Mesendoderm (in vitro differentiated cells): ENCODE measurements at regions not wholly inside any gene's neighbourhood (a gene's known extent, or its start where the extent isn't known, plus 50 kb on each side); places are given as distances from the start of the nearest gene placed in this dataset.

Source experiments
- DNase-seq: peaks from one replicate; pipeline ENCODE4 v3.0.0; 2013
- H2AK5ac ChIP-seq: 2 replicates; pipeline ENCODE4 v1.6.1; 2013; ENCODE audit warnings: low read length, inconsistent platforms
- H2BK120ac ChIP-seq: 2 replicates; pipeline ENCODE4 v1.6.1; 2013; ENCODE audit warnings: low read depth, mild to moderate bottlenecking, low read length, moderate library complexity, mixed read lengths
- H2BK15ac ChIP-seq: replicated peaks from 2 replicates; pipeline ENCODE4 v1.6.1; 2013; ENCODE audit warnings: low read depth, mild to moderate bottlenecking, moderate library complexity
- H2BK5ac ChIP-seq: 2 replicates; pipeline ENCODE4 v1.6.1; 2013; ENCODE audit warnings: low read length, inconsistent platforms
- H3K18ac ChIP-seq: 2 replicates; pipeline ENCODE4 v1.6.1; 2013; ENCODE audit warnings: mild to moderate bottlenecking, low read length, mixed read lengths
- H3K23ac ChIP-seq: one replicate; pipeline ENCODE4 v1.6.1; 2013; ENCODE audit warnings: low read length
- H3K27ac ChIP-seq: 2 replicates; pipeline ENCODE4 v1.5.1; 2013; ENCODE audit warnings: low read depth, mild to moderate bottlenecking, inconsistent platforms, low read length, moderate library complexity
- H3K27me3 ChIP-seq: 2 replicates; pipeline ENCODE4 v1.6.1; 2013; ENCODE audit warnings: low read length, control low read depth, mild to moderate bottlenecking, inconsistent platforms; ENCODE audit not compliant: insufficient read depth, poor library complexity
- H3K36me3 ChIP-seq: 2 replicates; pipeline ENCODE4 v1.6.1; 2013; ENCODE audit warnings: low read length, inconsistent platforms; ENCODE audit not compliant: control insufficient read depth, insufficient read depth
- H3K4ac ChIP-seq: one replicate; pipeline ENCODE4 v1.6.1; 2013; ENCODE audit warnings: low read depth, mild to moderate bottlenecking, low read length, moderate library complexity
- H3K4me1 ChIP-seq: 2 replicates; pipeline ENCODE4 v1.6.1; 2013; ENCODE audit warnings: low read depth, low read length, inconsistent platforms; ENCODE audit not compliant: control insufficient read depth
- H3K4me2 ChIP-seq: 2 replicates; pipeline ENCODE4 v1.6.1; 2013; ENCODE audit warnings: low read length
- H3K4me3 ChIP-seq: 2 replicates; pipeline ENCODE4 v1.5.1; 2013; ENCODE audit warnings: mild to moderate bottlenecking, low read length
- H3K56ac ChIP-seq: one replicate; pipeline ENCODE4 v1.6.1; 2013; ENCODE audit warnings: low read length
- H3K79me1 ChIP-seq: 2 replicates; pipeline ENCODE4 v1.6.1; 2013; ENCODE audit warnings: low read length, inconsistent platforms
- H3K79me2 ChIP-seq: 2 replicates; pipeline ENCODE4 v1.6.1; 2013; ENCODE audit warnings: mild to moderate bottlenecking, low read length; ENCODE audit not compliant: control insufficient read depth, insufficient read depth
- H3K9ac ChIP-seq: 2 replicates; pipeline ENCODE4 v1.6.1; 2013; ENCODE audit warnings: low read length, inconsistent platforms
- H4K5ac ChIP-seq: one replicate; pipeline ENCODE4 v1.6.1; 2013; ENCODE audit warnings: low read length
- H4K8ac ChIP-seq: one replicate; pipeline ENCODE4 v1.6.1; 2013; ENCODE audit warnings: low read depth, mild to moderate bottlenecking, control low read depth, low read length, moderate library complexity
- WGBS: extraction: QIAGEN DNeasy Blood & Tissue Kit; methylation state at CpG from one replicate; pipeline ENCODE4 v1.1.7; 2013; ENCODE audit warnings: low lambda C conversion rate, missing lambda C conversion rate; ENCODE audit not compliant: insufficient coverage; ENCODE audit errors: extremely low coverage; 5-methylcytosine and 5-hydroxymethylcytosine counted together

DNA sequence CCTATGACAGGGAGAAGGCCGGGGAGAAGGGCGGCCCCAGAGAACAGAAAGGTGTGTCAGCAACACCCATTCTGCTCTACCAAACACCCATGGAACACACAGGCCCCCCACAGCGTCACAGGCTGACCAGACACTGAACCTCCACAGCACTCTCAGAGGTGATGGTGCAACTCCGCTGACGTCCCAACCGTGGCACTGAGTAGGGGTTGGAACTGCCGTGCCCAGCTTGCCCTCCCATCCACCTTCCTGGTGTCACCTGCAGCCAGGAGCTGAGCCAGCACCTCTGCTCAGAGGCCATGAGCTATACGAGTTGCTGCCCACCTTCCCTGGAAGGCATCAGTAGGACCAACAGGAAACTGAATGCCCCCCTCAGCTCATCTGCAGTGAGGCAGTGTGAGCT, 412.9 kb upstream of the SALL3 start:
- H3K36me3 ChIP-seq: no peaks in the 10 kb centered on the region
- WGBS: no CpG with 5 or more reads among the region's 8 CpGs
- no peak overlapping the region for H4K5ac ChIP-seq
- H3K79me1 ChIP-seq: no peaks in the 10 kb centered on the region
- no peak overlapping the region for H2BK120ac ChIP-seq
- no peak overlapping the region for H3K27ac ChIP-seq
- no peak overlapping the region for H3K4ac ChIP-seq
- H3K4me2 ChIP-seq: no peak overlapping the region
- H3K56ac ChIP-seq: no peak overlapping the region
- H2AK5ac ChIP-seq: no peak overlapping the region
- no peak overlapping the region for H3K4me3 ChIP-seq
- H3K18ac ChIP-seq: no peak overlapping the region
- no peak overlapping the region for H2BK15ac ChIP-seq
- no peak overlapping the region for H3K23ac ChIP-seq
- no peaks in the 10 kb centered on the region for H3K4me1 ChIP-seq
- no peaks in the 10 kb centered on the region for H3K79me2 ChIP-seq
- DNase-seq: no peak
- H2BK5ac ChIP-seq: no peak overlapping the region
- H4K8ac ChIP-seq: no peak overlapping the region
- H3K9ac ChIP-seq: no peak overlapping the region
- no peaks in the 10 kb centered on the region for H3K27me3 ChIP-seq

GRCh38 chr18:78571063-78571785, 408.4 kb upstream of the SALL3 start:
- no peak overlapping the region for H3K23ac ChIP-seq
- no peak overlapping the region for H3K18ac ChIP-seq
- DNase-seq: no peak
- no CpG with 5 or more reads among the region's 13 CpGs for WGBS
- no peaks in the 10 kb centered on the region for H3K79me2 ChIP-seq
- no peak overlapping the region for H4K8ac ChIP-seq
- H2AK5ac ChIP-seq: no peak overlapping the region
- H3K4me2 ChIP-seq: no peak overlapping the region
- no peak overlapping the region for H2BK120ac ChIP-seq
- no peak overlapping the region for H3K4ac ChIP-seq
- no peak overlapping the region for H3K9ac ChIP-seq
- no peak overlapping the region for H3K27ac ChIP-seq
- H3K4me1 ChIP-seq: no peaks in the 10 kb centered on the region
- no peak overlapping the region for H3K4me3 ChIP-seq
- no peak overlapping the region for H2BK5ac ChIP-seq
- H2BK15ac ChIP-seq: no peak overlapping the region
- H4K5ac ChIP-seq: no peak overlapping the region
- no peak overlapping the region for H3K56ac ChIP-seq
- no peaks in the 10 kb centered on the region for H3K79me1 ChIP-seq
- no peaks in the 10 kb centered on the region for H3K27me3 ChIP-seq
- no peaks in the 10 kb centered on the region for H3K36me3 ChIP-seq

GRCh38 chr18:78571831-78572347, 407.7 kb upstream of the SALL3 start:
- Histone ChIP-seq H2BK5ac (no peak overlapping the region), H3K79me1 (no peaks in the 10 kb centered on the region), H3K4me3 (no peak overlapping the region), H2BK15ac (no peak overlapping the region), H3K79me2 (no peaks in the 10 kb centered on the region), H2AK5ac (no peak overlapping the region), H4K5ac (no peak overlapping the region), H3K27me3 (no peaks in the 10 kb centered on the region), H3K56ac (no peak overlapping the region), H3K9ac (no peak overlapping the region), H4K8ac (no peak overlapping the region), H3K4me2 (no peak overlapping the region), H3K4ac (no peak overlapping the region), H3K4me1 (no peaks in the 10 kb centered on the region), H3K23ac (no peak overlapping the region), H2BK120ac (no peak overlapping the region), H3K27ac (no peak overlapping the region), H3K18ac (no peak overlapping the region), H3K36me3 (no peaks in the 10 kb centered on the region)
- no peak for DNase-seq
- no CpG with 5 or more reads among the region's 17 CpGs for WGBS

DNA sequence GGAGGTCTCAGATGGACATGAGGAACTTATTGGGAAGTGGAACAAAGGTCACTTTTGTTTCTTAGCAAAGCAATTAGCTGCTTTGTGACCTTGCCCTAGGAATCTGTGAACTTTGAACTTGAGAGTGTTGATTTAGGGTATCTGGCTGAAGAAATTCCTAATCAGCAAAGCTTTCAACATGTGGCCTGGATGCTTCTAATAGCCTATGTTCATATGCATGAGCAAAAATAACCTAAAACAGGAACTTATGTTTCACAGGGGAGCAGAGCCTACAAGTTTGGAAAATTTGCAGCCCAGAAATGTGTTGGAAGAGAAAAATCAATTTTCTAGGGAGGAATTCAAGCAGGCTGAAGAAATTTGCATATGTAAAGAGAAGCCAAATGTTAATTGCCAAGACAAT, 405.8 kb upstream of the SALL3 start:
- Histone ChIP-seq H2BK5ac (no peak overlapping the region), H4K8ac (no peak overlapping the region), H3K27me3 (no peaks in the 10 kb centered on the region), H3K56ac (no peak overlapping the region), H3K36me3 (no peaks in the 10 kb centered on the region), H3K4ac (no peak overlapping the region), H3K9ac (no peak overlapping the region), H3K79me1 (no peaks in the 10 kb centered on the region), H3K4me1 (no peaks in the 10 kb centered on the region), H3K4me3 (no peak overlapping the region), H4K5ac (no peak overlapping the region), H3K79me2 (no peaks in the 10 kb centered on the region), H2BK15ac (no peak overlapping the region), H3K4me2 (no peak overlapping the region), H3K23ac (no peak overlapping the region), H3K18ac (no peak overlapping the region), H2BK120ac (no peak overlapping the region), H2AK5ac (no peak overlapping the region), H3K27ac (no peak overlapping the region)
- no peak for DNase-seq

GRCh38 chr18:78576967-78577366, 402.7 kb upstream of the SALL3 start:
- Histone ChIP-seq H3K79me1 (no peaks in the 10 kb centered on the region), H3K56ac (no peak overlapping the region), H3K23ac (no peak overlapping the region), H2AK5ac (no peak overlapping the region), H3K27me3 (no peaks in the 10 kb centered on the region), H3K4me2 (no peak overlapping the region), H4K8ac (no peak overlapping the region), H3K36me3 (no peaks in the 10 kb centered on the region), H2BK5ac (no peak overlapping the region), H3K4ac (no peak overlapping the region), H2BK120ac (no peak overlapping the region), H3K18ac (no peak overlapping the region), H2BK15ac (no peak overlapping the region), H3K4me3 (no peak overlapping the region), H3K4me1 (no peaks in the 10 kb centered on the region), H3K9ac (no peak overlapping the region), H3K79me2 (no peaks in the 10 kb centered on the region), H4K5ac (no peak overlapping the region), H3K27ac (no peak overlapping the region)
- DNase-seq: no peak
- WGBS: no CpG with 5 or more reads among the region's 11 CpGs

DNA sequence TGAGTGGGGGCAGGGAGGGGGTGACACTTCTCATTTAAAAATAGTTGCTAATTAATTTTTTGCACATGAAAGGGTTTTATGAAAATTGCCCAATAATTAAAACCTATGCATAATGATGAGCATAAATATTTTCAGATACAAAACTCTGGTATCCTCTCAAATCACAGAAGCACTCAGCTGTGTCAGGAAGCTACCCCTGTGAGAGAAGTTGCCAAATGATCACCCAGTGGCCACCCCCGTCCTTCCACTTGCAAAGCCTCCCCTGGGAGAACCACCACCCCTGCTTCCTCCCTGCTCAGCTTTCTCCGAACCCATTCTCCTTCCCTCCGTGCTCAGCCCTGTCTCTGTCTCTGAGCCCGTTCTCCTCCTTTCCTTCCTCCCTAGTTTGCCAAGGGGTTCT, 400.2 kb upstream of the SALL3 start:
- no peaks in the 10 kb centered on the region for H3K36me3 ChIP-seq
- no peaks in the 10 kb centered on the region for H3K27me3 ChIP-seq
- H3K9ac ChIP-seq: no peak overlapping the region
- no peak overlapping the region for H3K56ac ChIP-seq
- no peak overlapping the region for H3K4ac ChIP-seq
- H2BK15ac ChIP-seq: no peak overlapping the region
- DNase-seq: no peak
- H4K5ac ChIP-seq: no peak overlapping the region
- H3K4me3 ChIP-seq: no peak overlapping the region
- no peak overlapping the region for H2BK120ac ChIP-seq
- no peak overlapping the region for H3K4me2 ChIP-seq
- H3K27ac ChIP-seq: no peak overlapping the region
- no peak overlapping the region for H2BK5ac ChIP-seq
- no peaks in the 10 kb centered on the region for H3K4me1 ChIP-seq
- no peaks in the 10 kb centered on the region for H3K79me2 ChIP-seq
- H4K8ac ChIP-seq: no peak overlapping the region
- no peaks in the 10 kb centered on the region for H3K79me1 ChIP-seq
- no peak overlapping the region for H3K18ac ChIP-seq
- H3K23ac ChIP-seq: no peak overlapping the region
- H2AK5ac ChIP-seq: no peak overlapping the region
- no CpG with 5 or more reads among the region's 4 CpGs for WGBS
